CD4-positive, alpha-beta T cell treated with Interferon alpha-2 for 1 hour (primary cell): ENCODE measurements at regions not wholly inside any gene's neighbourhood (a gene's known extent, or its start where the extent isn't known, plus 50 kb on each side); places are given as distances from the start of the nearest gene placed in this dataset.
"Not testable (repeated sequence)": the region's sequence is repeated elsewhere in the genome, so short reads cannot be mapped to it uniquely, and the experiment has no call there.

Source experiments
- DNase-seq, 2 donors: peaks; one replicate each; pipeline ENCODE4 v3.0.0-alpha.2; 2020 to 2022

DNA sequence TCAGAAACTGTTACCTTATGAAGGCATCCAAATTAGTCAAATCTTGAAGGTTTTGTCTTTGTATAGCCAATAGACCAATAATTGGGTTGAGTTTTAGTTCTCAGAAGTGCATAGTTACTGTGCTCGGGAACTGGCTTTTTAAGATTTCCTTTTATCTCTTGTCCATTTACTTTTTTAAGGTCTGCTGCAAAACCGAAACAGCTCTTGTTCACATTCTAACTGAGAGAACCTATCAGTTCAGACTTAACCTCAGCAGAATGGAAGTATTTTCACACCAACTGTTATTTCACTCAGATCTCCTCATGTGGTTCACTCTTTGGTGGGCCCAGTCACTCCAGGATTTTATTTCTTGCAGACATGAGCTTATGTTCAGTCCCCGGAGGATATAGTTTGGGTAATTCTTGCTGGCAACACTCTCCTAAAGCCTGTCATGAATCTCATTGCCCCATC lies 55.5 kb downstream of the TPBG start:
- no peak for DNase-seq

DNA sequence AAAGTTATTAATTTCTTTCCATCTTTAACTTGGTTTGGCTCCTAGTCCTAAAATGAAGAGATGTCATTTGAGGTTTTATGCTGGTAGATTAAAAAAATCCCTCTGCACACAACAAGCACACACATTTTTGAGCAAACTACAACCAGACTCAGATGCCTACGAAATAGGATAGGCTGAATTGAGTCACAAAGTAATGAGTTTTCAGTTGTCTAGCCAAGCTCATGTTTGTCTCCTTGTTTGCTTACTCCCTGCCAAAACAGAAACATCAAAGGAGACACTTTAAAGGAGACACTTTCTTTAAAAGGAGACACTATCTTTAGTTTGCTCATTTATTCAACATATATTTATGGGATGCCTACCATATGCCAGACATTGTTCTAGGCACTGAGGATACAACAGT lies 56.2 kb downstream of the TPBG start:
- no peak for DNase-seq

DNA sequence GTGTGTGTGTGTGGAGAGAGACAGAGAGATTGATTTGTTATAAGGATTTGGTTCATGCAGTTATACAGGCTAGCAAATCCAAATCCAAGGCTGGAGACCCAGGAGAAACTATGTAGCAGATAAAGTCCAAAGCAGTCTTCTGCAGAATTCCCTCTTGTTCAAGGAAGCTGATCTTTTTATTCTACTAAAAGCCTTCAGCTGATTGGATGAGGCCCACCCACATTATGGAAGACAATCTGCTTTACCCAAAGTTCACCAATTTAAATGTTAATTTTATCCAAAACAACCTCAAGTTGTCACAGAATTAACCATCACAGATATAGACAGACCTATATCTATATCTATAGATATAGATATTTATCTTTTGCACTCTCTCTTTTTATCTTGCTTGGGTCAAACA lies 67.0 kb downstream of the TPBG start:
- no peak for DNase-seq

DNA sequence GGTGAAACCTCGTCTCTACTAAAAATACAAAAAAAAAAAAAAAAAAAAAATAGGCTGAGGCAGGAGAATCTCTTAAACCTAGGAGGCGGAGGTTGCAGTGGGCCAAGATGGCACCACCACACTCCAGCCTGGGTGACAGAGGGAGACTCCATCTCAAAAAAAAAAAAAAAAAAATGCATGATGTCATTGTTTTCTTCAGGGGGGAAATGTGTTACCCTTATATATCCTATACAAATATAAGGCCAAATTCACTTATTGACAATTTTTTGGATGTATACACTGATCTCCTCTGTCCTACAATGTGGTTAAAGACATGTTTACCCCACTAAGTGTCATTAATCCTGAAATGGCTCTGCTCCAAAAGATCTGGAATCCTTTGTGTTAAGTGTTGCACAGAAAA lies 73.1 kb downstream of the TPBG start:
- no peak for DNase-seq

DNA sequence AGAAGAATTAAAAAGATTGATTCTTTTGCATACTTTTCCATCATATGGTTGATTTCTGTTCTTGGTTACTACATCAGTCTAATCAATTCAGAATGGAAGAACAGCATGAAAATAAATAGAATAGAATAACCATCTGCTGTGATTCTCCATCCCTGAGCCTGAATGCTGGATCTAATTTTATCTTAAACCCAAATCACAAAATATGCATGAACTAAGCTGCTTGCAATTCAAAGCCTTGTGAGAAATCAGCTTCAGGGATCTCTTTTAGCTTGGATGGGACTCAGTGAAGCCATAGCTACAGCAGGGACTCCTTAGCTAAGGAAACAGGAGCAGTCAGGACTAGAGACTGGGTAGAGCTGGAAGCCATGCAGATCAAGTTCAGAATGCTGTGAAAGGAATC lies 74.1 kb downstream of the TPBG start:
- DNase-seq, result no peak

DNA sequence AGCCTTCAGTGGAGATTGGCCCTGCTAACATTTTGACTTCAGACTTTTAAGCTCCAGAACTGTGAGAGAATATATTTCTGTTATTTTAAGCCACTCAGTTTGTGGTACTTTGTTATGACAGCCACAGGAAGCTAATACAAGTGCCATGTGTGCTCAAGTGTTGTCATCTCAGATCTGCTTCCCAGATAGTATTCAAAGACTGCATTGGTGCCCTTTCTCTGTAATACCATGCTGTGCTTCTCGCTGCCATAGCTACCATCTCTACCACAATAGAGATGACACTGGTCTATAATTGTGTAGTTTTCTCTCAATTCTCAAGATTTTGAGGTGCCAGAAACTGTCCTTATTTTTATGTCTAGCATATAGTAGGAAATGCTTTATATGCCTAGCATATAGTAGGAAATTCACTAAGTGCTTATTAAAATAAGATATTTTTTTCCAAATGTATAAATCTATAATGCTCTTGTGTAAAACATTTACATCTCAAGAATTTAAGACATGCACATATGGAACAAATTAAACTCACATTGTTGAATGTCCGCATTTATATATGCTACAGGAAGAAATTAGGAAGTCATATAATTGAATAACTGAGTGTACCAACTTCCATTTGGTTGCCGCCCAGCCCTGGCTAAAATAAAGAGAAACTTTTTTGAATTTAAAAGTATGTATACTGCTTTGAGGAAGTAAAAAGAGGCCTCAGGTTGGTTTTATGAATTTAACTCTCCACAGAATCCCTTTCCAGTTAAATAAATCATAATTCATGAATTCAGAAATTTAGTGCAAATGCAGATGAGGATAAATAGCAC lies 77.6 kb downstream of the TPBG start:
- no peak for DNase-seq

DNA sequence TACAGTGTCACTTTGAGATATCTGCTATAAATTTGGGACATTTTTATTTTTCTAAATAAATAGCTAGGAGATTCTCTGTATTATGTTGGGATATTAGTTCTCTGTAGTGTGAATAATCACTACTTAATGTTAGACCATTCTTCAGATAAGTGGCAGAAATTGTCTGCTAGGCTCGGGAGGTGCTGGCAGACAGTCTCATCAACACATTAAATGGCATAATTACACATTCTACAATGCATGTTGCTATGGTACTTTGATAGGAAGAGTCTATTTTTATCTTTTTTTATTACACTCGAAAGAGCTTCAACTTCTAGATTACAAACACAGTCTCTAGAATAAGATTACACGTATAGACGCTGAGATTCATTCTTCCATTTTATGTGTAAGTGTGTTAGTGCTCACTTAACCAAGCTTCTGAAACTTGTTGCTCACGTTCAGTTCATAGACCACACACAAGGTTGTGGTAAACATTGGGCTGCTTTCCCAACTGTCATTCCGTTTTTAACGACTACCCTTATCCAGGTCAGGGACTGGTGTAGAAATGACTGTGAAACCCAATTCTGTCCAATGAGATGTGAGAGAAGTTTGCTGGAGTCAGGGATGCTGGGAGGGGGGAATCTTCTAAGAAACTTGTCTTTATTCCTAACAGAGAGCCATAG lies 78.6 kb downstream of the TPBG start:
- no peak for DNase-seq

DNA sequence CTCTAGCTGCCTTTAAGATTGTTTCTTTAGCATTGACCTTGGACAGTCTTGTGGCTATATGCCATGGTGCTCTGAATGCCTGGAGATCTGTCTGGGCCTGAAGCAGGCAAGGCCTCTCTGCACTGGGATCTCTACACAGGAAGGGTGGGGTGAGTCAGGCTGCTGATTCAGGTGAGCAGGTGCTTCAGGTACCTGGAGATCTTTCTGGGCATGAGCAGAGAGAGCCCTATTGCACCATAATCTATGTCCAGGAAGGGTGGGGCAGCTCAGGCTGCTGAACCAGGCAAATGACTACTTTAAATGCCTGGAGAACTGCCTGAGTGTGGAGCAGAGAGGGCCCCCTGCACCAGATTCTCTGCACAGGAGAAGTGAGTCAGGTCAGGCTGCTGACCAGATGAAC lies 94.5 kb downstream of the TPBG start:
- no peak for DNase-seq

DNA sequence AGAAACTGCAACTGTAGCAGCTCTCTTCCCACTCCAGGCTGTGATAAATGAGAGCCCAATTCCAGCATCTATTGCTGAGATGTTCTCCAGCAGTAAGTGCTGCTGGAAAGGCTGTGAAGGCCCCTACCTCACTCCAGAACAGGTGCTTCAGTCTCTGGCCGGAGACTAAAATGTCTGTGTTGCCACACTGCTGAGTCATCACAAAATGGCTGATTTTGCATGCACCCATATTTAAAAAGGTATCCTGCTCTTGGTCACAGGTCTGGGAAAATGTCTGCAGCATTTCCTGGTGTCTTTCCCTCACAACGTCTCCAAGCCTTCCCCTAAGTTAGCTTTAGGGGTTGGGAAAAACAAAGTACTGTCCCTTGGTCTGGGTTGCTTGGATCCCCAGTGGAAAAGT lies 95.1 kb downstream of the TPBG start:
- DNase-seq, result no peak

DNA sequence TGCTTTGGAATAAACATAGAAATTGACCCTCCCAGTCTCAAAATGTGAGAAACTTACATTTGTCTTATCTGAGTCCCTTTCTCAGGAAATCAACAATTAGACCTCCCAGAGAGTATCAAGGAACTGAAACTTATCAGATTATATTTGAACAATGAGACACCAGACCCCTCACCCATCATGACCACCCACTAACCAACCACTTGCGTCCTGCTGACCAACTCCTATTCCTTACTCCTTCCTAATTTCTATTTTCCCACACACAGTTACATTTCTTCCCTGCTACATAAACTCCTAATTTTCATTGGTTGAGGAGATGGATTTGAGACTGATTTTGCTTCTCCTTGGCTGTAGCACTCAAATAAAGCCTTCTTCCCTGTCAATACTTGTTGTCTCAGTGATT lies 97.9 kb downstream of the TPBG start:
- no peak for DNase-seq

DNA sequence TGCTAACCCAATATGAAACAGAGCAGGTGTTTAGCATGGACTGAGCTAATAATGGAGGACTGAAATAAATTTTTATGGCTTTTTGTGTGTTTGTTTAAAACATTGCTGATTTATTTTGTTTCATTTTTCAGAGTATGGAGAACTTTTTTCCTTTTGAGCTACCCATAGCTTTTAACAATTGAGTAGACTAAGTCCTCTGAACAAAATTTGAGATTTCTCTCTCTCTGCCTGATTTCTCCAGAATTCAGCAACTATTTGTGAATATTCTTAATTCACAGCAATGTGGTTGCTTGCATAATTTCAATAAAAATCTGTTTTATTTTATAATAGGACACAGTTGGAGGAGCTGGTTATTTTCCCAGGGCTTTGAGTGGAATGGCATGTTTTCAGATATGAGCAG lies 103.7 kb downstream of the TPBG start:
- DNase-seq, result no peak

DNA sequence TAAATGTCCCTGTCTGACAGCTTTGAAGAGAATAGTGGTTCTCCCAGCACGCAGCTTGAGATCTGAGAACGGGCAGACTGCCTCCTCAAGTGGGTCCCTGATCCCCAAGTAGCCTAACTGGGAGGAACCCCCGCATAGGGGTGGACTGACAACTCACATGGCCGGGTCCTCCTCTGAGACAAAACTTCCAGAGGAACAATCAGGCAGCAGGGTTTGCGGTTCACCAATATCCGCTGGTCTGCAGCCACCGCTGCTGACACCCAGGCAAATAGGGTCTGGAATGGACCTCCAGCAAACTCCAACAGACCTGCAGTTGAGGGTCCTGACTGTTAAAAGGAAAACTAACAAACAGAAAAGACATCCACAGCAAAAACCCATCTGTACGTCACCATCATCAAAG lies 106.5 kb downstream of the TPBG start:
- not testable (repeated sequence) for DNase-seq

DNA sequence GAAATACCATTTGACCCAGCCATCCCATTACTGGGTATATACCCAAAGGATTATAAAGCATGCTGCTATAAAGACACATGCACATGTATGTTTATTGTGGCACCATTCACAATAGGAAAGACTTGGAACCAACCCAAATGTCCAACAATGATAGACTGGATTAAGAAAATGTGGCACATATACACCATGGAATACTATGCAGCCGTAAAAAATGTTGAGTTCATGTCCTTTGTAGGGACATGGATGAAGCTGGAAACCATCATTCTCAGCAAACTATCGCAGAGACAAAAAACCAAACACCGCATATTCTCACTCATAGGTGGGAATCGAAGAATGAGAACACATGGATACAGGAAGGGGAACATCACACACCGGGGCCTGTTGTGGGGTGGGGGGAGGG lies 111.5 kb downstream of the TPBG start:
- DNase-seq, result not testable (repeated sequence)

DNA sequence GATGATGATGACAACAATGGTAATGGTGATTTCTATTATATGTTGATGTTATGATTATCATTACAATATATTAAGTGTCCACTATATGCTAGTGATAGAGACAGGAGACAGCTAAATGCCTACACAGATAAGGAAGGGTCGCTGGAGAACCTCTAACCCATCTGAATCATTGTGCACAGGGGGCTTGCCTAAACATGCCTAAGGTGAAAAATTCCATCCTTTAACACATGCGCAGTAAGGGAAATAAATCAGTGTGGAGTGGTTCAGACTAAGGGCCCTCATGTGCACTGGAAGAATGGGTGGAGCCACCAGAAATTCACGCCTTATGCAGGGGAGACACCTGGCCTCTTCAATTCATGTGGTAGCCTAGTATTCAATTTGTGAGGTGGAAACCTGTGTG lies 120.4 kb downstream of the TPBG start:
- DNase-seq, result no peak

DNA sequence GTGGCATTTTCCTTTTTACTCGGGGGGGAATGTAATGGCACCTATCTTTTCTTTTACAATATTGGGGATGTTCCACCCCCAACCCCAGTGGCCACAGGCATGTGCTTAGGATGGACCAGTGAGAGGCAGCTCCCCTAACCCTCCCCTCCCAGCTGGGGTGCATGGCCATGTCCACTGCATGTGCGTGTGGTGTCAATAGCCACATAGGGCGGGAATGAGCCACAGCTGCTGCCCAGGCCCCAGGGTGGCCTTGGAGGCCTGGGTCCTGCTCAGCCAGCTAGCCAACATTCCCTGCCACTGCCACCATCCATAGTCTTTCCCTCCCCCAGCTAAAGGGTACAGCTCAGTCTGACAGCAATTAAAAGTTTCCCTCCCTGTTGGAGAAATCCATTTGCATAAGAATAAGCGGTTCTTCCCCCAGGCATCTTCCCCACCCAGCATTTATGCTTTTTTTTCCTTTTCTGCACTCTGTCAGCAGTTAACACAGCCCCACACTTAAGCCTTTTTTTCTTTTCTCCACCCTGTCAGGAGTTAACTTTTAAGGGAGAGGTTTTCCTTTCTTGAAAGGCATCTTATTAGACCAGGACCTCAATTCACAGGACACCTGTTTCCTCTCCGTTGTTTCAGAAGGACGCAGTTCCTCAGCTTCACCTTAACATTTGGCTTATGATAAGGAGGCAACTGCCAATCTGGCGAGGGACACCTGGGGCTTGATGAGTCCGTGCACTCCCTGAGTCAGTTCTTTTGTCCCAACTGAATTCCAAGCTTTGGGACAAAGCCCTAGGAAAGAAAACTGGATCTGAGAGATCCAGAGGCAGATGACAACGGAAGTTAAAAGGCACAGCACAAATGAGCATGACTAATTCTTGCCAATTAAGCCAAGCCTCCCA lies 121.4 kb downstream of the TPBG start:
- DNase-seq, result no peak

DNA sequence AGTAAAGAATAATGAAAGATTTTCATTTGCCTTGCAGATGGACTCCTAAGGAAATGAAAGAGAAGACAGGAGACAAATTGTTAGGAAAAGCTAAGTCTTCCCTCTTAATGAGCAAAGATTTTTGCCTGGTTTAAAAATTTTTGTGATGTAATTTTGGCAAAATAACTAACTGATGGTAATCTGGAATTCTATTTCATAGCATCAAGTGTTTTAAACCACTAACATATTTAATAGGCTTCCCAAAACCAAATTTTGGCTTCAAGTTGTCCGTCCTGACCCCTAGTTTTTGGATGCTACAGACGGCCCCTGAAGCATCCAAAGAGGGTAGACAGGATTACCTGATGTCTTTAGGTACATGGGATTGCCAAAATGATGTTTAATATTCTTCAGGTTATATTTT lies 124.3 kb downstream of the TPBG start:
- DNase-seq, result no peak

DNA sequence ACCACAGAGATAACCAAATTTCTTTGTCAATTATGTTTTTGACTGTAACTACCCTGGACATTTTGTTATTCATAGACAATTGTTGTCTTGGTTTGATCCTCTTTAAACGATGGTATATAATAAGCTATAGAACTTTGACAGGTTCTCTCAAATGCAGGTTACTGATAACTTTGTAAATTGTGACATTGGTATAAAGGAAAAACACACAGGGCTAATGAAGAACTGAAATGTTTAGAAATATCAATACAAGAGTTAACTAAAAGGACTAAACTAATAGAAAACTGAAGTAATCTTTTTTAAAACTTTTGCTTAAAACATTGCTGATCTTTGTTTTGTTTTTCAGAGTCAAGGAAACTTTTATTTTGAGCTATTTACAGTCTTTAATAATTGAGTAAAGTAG lies 124.8 kb downstream of the TPBG start:
- no peak for DNase-seq

DNA sequence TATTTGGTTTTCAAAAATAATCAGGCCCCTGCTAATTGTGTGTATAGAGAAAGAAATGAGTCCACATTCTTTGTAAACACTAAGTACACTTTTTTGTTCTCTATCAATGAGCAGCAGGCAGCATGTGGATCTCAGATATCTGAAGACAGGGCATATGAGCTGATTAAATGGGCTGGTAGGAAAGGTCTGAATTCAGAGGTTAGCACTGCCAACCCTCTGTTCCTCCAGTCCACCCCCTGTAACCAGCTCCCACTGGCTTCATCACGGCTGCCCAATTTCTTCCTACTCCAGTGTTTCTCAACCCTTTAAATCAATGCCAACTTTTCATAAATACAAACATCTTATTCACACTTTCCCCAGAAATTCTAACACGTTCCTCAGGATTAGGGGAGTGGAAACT lies 128.5 kb downstream of the TPBG start:
- no peak for DNase-seq

DNA sequence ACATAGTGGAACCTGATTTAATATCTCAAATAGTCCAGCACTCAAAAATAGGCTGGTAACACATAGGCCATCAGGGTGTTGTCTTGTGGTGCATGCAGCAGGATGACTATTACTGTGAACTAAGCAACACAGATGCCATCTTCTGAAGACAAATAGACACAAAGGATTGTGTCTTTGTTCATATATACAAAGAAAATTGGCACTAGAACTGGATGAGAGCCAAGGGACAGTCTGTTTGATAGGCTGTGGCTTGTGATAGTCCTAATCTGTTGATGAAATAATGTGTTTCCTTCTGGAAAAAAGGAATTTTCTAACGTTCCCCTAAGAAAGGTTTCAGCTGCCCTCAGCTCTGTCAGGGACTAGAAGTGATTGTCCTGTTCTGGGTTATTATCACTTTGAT lies 129.8 kb downstream of the TPBG start:
- DNase-seq, result no peak

DNA sequence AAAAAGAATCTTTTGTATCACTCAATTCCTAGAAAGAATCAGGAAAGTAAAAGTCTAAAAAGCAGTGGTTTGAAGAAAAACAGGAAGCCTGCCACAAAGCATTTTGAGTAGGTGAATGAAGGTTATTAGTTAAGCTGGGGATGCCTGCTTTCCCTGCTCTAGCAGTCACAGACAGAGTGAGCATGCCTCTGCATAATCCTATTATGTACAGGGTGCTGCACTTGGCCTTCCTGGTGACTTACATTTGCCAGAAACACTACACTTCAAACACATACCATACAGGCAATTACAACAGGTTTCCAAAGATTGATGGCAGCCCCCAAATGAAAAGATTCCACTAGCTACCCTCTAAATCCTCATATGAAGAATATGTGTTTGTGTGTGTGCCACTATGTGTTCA lies 130.8 kb downstream of the TPBG start:
- no peak for DNase-seq

DNA sequence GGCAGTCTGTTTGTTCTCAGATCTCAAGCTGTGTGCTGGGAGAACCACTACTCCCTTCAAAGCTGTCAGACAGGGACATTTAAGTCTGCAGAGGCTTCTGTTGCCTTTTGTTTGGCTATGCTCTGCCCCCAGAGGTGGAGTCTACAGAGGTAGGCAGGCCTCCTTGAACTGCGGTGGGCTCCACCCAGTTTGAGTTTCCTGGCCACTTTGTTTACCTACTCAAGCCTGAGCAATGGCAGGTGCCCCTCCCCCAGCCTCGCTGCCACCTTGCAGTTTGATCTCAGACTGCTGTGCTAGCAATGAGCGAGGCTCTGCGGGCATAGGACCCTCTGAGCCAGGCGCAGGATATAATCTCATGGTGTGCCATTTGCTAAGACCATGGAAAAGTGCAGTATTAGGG lies 138.3 kb downstream of the TPBG start:
- DNase-seq, result not testable (repeated sequence)

DNA sequence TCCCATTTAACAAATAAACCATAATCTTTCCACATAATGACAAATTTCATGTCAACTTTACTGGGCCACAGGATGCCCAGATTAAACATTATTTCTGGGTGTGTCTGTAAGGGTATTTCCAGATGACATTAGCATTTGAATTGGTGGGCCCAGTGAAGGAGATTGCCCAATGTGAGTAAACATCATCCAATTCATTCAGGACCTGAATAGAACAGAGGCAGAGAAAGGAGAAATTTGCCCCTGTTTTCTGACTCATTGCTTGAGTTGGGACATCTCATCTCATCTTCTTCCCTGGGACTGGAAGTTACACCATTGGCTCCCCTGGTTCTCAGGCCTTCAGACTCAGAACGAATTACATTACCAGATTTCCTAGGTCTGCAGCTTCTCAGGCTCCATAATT lies 142.9 kb downstream of the TPBG start:
- no peak for DNase-seq

DNA sequence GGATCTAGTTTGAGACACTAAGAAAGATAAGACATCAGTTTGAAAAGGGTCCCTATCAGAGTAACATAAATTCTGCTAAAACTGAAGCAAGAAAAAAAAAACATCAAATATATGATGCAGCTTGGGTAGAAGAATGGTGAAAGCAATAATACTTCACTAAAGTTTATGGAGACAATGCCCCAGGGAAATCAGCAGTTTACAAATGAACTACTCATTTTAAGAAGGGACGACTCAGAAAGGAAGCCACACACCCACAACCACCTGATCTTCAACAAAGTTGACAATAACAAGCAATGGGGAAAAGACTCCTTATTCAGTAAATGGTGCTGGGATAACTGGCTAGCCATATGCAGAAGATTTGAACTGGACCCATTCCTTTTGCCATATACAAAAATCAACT lies 143.5 kb downstream of the TPBG start:
- DNase-seq, result no peak

DNA sequence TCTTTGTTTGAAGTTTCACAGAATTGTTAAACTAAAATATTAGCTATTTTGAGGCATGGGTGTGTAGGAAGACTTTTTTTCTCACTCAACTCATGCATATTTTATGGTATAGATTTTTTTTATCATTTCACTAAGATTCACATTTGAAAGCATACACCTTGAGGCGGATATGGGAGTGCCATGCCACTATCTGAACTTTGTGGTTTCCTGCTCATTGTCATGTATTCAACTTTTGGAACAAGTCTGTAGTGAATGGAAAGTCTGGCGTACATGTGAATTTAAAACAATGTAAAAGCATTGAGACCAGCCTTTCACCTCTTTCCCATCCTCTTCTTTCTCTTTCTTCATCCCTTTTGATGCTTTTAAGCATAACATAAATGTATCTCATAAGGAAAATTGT lies 147.9 kb downstream of the TPBG start:
- DNase-seq, result no peak
